HuH-7.5 (cell line): ENCODE measurements at regions not wholly inside any gene's neighbourhood (a gene's known extent, or its start where the extent isn't known, plus 50 kb on each side); places are given as distances from the start of the nearest gene placed in this dataset.

Experiments used
- DNase-seq: peaks from one replicate; pipeline ENCODE4 v3.0.0; 2011; ENCODE audit warnings: low spot score

DNA sequence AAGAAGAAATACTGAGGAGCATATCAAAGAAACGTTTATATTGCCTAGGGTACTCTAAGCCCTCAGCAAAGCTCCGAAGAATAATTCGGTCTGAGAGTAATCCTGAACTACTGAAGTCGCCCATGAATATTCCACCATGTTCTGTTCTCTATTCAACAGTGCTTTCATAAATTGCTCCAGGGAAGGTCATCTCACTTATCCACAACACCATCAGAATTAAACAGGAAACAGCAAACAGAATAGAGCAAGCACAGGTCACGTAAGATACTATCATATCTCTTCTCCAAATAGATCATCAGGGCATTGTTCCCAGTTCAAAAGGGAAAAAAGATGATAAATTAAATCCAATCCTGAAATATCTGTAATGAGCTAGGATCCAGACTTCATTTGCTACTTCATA lies 325.6 kb downstream of the DEPDC1B start:
- no peak for DNase-seq

DNA sequence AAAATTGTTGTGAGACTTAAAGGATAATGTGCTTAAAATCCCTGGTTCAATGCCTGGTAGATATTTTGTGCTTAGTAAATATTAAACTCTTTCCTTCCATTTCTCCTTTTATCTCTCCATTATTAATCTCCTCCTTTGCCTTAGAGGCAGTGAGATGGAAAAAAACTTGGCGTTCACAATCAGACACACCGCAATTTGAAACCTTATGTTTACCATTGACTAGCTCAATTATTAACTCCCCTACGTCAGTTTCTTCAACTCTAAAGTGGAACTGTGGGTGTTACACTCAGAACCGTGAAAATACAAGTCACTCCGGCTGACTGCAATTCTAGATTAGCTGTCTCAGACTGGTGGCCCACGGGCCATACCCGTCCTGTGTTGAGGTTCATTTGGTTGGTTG lies 327.2 kb downstream of the DEPDC1B start:
- DNase-seq, result no peak

DNA sequence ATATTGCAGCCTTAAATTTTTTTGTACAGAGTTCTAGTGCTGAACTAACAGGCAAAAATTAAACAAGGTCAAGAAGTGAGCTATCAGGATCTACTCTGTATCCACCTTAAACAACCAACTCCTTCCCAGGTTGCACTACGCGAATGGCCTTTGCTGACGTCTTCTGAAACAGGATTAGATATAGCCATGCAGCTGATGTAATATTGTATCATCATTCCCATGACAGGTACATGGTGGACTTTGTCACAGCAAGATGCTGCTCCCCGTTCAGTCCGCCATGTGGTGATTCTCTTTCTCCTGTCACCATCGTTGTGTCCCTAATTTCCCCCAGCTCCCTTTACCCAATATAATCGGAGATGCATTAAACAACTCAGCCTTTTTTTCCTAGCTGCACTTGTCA lies 328.9 kb downstream of the DEPDC1B start:
- DNase-seq, result no peak

DNA sequence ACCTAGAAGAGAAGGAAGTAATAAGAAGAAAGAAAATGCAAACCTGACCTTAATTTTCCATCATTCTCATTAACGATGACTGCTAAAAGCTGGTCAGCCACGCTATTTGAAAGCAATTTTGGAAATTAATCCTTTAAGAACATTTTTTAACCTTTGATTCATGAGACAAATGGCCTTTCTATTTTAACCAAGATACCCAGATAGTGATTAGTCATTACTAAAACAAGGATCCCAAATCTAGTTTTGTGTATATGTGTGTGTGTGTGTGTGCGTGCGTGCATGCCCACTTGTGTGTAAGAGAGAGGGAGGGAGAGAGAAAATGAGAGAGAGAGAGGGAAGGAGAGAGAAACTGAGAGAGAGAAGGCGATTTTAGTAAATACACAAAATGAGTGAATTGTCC lies 329.5 kb downstream of the DEPDC1B start:
- DNase-seq, result no peak

DNA sequence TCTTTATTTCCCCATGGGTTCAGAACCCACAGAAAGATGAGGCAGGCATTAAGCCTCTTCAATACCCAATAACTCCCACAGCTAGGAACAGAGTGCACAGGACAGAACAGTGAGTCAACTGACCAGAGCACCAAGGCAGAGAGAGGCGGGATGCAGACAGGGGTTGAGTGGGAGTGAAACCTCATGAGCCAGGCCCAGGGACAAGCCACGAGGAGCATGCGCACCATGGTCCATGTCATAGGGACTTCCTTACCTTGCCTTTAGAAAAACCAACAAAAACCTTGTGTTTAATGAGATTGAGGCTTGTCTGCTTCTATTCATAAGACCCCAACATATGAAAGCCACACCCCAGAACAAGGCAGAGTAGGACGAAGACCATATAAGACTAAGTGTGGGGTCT lies 330.6 kb downstream of the DEPDC1B start:
- no peak for DNase-seq

DNA sequence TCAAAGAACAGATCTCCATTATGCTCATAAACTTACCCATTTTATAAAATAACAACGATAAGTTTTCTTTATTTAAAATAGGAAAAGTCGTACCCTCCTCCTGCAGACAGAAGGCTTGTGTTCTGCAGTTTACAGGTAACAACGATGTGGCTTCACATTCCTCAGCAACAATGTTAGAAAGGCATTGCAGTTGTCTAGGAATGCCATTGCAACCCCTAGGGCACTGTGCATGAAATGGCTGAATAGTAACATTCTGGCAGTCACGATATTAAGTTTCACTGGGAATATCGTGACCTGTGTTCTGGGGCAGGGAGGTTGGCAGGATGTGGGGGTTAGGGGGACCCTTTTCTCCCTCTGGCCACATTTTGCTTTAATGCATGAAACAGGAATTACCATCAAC lies 331.9 kb downstream of the DEPDC1B start:
- DNase-seq, result no peak

DNA sequence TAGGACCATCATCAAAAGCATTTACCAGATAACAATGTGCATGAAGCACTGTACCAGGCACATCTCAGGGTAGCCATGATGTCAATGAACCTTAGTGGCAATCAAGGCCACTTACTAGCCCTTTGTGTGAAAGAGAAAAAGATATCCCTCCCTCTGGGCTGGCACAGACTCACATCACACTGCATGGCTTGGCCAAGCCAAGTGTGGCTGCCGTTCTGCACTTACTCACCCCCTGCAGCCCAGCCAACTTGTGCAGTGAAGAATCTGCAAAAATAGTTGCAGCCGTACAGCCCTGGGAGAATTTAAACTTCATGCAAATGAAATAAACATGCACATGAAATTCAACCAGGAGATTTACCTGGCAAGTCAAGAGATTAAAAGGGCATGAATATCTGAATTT lies 333.5 kb downstream of the DEPDC1B start:
- no peak for DNase-seq

DNA sequence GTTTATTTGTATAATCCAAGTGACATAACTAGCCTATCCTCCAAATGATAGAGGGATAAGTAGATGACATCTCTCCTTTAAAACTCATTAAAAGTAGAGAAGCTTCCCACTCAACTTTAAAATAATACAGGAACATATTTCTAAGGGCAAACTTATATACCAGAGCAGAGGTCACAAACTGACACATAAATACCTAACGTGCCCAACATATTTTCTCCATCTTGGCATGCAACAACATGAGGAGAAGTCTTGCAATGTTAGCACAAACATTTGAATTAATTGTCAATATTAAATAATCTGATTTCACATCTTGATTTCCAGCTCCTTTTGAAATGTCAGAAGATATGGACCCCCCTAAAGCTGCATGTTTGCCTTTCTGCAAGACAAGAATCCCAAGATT lies 335.0 kb downstream of the DEPDC1B start:
- no peak for DNase-seq

DNA sequence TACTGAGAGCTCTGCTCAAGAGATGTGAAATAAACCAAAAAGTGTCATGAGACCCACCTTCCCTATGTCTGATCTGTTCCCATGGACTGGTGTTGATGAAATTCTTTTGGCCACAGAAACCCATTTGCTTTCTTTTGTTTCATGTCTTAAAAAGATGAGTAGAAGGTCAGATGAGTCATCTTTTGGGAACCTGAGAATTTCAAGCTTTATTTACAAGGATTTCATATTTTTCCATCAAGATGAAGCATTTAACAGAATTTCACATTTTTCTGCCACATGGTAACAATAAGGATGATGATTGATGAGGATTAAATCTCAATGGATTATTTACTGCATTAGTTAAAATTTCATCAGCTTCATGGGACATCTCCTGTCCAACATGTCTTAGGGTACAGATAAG lies 337.8 kb downstream of the DEPDC1B start:
- no peak for DNase-seq

DNA sequence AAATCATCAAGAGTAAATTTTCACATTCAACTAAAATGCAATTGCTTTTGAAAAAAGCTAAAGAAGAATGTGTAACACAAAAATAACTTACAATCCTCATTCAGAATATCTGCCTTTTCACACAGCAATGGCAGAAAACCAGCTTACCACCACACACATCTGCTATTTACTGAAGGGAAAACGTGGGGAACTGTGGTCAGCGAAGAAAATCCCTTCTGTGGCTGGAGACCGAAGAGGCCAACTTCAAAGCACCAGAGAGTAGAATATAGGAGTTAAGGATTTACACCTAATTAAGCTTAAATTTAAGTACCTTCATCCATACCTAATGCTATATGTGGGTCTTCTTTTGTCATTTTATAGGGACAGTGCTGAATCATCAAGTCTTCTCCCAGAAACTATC lies 339.6 kb downstream of the DEPDC1B start:
- no peak for DNase-seq

DNA sequence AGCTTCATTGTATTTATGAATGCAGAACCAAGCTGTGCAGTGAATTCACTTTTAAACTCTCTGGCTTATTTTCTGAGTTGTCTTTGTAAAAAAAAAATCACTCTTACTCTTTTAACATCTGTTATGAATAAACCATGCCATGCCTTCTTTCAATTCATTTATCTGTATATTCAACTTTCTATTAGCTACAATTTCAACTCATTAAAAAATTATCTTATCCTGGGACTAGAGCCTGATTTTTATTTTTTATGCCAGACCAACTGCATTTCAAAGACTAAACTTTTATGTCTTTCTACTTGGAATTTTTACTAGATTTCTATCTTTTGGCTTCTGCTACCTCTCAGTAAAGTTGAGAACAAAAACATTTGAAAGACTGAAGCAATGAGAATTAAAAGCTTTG lies 342.7 kb downstream of the DEPDC1B start:
- no peak for DNase-seq

DNA sequence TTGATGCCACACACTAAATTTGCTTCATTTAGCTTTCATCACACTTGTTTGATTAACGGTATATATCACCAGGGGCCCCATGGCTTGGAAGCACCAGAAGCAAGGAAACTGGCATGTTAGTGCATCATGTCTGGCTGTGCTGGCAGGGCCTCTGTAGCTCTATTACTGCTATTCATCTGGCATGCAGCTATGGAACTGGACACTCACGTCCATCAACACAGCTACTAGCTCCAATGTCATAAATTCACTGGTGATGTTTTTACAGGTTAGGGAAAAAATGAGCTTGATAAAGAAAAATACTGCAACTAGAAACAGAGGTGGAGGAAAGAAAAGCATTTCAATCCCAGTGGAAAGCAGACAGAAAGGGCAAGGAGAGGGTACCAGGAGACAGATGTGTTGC lies 343.2 kb downstream of the DEPDC1B start:
- no peak for DNase-seq

DNA sequence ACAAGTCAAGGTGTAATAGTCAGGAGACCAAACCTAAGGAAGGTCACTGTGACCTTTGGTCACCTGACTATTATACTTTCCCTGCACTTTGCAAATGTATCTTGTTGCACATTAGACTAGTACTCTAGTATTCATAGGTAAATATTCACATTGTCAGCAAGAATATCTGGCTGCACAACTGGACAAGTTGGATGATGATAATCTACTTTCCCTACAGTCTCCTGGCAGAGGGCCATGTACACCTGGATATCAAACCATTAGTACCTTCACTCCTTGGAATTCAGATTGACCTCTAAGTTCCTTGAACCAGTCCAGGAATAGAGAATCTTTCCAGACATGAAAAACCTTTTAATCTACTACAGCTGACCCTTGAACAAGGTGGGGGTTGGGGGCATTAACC lies 344.8 kb downstream of the DEPDC1B start:
- no peak for DNase-seq

DNA sequence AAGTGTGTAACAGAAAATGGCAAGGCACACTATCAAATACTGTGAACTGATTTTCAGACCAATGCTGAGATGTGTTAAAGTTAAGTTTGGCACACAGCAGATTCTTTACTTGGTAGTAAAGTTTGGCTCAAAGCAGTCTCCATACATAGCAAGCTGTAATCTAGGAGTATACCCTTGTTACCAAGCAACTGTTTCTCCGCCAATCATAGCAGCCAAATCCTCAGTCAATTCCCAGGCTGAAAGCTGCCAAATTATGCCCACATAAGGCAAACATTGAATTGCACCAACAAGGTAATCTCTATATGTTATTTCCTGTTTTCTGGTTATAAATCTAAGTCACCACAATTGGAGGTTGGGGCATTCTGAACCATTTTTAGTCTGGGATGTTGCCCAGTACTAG lies 345.7 kb downstream of the DEPDC1B start:
- DNase-seq, result no peak

DNA sequence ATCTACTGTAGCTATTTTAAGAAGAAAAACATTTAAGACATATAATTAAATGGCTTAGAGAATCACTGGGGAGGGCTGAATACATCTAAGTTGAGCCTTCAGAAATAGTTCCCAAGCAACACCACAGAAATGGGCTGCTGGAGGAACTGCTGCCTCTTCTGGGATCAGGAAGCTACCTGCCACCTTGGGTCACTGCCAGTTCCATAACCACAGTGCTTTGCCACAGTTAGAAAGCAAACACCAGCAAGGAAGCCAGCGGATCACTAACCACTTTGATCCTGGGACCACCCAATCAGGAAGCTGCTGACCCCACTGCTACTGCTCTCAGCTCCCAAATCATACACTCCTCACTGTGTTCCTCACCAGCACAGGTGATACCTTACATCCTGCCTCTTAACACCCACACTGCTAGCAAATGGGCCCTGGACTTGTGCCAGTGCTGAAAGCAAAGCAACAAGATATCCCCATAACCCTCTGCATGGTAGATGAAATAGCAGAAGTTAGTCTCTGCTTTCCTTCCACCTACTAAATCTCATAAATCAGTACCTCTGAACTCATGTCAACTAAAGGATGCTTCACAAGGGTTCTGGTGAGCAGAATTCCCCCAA lies 346.9 kb downstream of the DEPDC1B start:
- no peak for DNase-seq

DNA sequence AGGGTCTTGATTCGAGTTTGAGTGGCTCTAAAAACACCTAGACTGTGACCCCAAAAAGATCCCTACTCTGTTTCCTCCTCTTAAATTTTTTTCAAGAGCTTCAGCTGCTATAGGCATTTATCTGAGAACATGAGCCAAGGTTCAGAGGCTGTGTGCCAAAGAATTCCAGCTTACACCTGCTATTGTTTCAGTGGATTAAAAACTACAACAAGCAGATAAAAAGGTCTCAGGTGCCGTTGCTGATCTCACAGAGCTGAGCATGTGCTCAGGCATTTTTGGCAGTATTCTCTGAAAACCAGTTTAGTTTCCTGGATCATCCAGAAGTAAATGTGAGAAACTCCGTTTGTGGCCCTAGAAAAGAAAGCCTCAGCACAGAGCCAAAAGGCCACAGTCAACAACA lies 349.2 kb downstream of the DEPDC1B start:
- DNase-seq, result no peak

DNA sequence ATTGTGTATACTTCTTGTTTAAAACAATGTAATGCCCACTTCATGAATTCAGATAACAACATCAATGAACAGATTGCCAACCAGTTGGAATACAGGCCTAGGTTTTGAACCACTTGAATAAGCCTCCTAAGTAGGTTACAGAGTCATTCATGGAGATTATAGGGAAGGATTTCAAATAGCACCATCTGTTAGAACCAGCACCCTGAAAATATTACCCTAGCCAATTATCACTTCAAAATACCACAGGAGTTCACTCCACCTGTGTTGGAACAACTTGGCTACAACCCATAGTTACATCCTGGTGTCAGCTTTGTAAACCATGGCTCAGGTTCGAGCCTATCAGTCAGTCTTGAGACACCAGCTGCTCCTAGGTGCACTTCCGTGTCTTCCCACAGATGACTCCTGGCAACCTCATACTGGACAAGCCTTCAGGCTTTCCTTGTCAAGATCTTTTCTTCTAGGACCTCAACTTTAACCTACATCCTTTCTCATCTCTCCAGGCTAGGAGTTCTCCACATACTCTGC lies 350.0 kb downstream of the DEPDC1B start:
- DNase-seq, result no peak

DNA sequence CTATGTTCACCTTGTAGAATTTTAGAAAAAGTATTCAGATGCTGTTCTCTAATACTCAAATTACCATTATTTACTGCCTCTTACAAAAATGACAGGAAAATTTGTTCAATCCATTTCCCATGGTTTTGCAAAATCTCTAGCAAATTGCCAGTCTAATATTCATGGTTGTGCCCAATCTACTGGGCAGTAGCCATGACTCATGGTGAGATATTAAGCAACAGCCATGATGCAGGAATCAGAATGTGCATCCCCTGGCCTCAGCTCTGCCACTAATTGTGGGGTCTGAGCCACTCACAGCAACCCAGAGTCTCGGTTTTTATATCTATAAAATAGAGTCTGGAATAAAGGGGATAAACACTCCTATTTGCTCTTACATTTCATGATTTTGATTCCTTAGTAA lies 353.6 kb downstream of the DEPDC1B start:
- no peak for DNase-seq

DNA sequence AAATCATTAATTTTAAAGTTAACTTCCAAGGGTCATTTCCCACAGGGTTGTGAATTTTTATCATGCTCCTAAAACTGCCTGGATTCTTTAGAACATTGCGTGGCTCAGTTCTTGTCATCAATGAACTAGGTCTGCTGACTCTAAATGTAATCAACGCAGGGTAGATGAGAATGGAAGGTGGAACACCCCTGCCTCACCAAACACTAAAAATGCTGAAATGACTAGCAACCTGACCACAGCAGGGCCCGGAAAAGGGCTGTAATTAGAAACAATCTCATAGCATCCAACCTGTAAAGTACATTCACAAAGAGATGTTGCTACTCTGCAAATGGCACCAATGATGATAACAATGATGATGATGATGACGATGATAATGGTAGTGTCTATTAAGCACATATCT lies 356.9 kb downstream of the DEPDC1B start:
- DNase-seq, result no peak

DNA sequence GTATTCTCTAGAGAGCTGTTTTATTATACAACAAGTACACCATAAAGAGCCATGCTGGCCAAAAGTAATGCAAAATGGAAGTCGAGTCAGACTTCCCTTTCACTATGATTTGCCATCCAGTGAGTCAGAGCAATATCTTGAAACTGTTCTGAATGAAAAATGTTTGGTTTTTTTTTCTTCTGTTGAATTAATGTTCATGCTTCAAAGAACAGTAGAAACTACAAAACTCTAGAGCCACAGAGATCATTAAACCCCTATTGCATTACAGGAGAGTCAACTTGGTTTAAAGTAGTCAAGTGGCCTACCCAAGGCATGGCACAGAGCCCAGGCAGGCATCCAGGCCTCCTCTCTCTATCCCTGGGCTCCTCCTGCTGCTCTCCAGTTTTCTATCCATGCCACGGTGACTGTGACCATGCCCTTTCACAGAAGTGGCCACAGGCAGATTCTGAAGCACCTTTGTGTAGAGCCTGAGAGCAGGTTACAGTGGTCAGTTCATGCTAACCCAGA lies 358.9 kb downstream of the DEPDC1B start:
- DNase-seq, result no peak

DNA sequence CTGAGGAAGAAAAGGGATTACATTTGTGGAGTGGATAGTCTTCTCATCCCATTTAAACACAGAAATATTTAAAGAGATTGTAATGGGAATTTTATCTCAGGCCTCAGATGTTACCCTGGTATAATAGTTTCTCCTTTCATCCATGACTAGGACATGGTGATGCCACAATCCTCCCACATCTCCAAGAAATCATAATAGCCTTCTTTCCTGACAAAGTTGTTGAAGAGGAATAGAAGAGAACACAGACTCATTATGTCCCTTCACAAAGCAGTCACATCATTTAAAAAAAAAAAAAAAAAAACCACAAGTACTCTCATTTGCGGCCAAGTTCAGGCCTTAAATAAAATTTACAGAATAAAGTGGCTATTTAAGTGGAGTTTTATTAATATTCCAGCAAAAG lies 359.6 kb downstream of the DEPDC1B start:
- DNase-seq, result no peak

DNA sequence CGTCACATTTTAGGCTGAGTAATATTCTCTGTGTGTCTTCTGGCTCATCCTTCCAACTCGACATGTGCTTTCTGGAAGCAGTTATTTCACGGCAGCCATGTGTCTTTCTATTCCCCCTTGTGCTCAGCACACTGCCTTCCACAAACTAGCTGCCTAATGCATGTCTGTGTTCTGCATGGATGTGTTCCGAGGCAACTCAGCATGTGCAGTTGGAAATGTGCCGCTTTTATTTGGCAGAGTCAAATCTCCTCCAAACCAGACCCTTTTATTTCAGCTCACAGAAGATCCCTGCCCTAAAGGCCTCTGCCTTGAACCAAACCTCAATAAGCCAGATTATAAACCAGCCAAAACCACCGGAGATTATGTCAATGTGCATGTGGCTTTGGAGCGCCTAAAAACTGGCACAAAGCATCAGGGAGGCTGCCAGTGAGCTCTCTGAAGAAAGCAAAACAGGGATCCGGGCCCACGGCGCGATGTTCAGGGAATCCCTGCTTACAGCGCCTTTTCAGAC lies 360.2 kb downstream of the DEPDC1B start:
- DNase-seq, result no peak

DNA sequence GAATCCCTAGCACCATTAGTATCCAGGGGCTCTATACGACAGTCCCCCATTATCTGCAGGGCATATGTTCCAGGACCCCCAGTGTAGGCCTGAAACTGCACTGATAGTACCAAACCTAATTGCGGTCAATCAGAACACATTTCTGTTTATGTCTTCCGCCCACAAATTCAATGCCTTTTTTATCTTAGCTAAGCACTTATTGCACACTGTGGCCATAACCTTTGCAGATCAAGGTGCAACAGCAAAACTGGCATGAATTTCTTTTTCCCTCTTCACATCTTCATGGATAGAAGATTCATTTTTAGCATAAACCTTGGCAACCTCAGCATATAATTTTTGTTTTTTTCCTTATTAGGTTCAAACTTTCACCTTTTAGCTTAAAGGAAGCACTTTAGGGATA lies 361.1 kb downstream of the DEPDC1B start:
- no peak for DNase-seq

DNA sequence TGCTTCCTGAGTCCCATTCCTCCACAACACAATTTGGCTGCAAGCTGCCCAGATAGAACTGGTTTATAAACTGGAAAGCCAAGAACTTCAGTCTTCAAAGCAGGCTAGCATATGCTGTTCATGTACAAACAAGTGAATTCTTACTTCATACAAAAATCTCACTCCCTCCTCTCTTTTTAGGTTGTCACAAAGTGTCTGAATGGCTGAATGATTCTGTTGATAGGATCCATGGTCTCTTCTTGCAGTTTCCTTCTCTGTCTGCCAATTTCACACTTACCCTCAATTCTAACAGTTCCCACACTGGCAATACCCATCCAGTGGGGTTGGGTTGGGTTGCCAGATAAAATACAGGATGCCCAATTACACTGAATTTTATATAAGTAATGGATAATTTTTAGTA lies 363.5 kb downstream of the DEPDC1B start:
- no peak for DNase-seq
